Ramos (cell line): ENCODE measurements at regions not wholly inside any gene's neighbourhood (a gene's known extent, or its start where the extent isn't known, plus 50 kb on each side); places are given as distances from the start of the nearest gene placed in this dataset.
"Not testable (repeated sequence)": the region's sequence is repeated elsewhere in the genome, so short reads cannot be mapped to it uniquely, and the experiment has no call there.

Source experiments
- in situ Hi-C: fragments of 300-500 bp; cut with MboI; formaldehyde crosslinking; loops from one replicate; pipeline ENCODE4 v1.14.3; 2022; ENCODE audit warnings: low sequenced_read_pairs; ENCODE audit not compliant: unreplicated experiment

GRCh38 chr3:101994386-101994785, 145.1 kb downstream of the NFKBIZ start:
- in situ Hi-C loops, result no loop called here

GRCh38 chr3:101995371-101996046, 146.2 kb downstream of the NFKBIZ start:
- in situ Hi-C loops, result no loop called here

GRCh38 chr3:101996832-101997231, 147.5 kb downstream of the NFKBIZ start:
- in situ Hi-C loops, result no loop called here

- in situ Hi-C loops, result no loop called here
Measured at GRCh38 chr3:101998256-101998926, 149.1 kb downstream of the NFKBIZ start.

GRCh38 chr3:101999177-101999779, 150.0 kb downstream of the NFKBIZ start:
- in situ Hi-C loops, result no loop called here

GRCh38 chr3:102000620-102001209, 151.4 kb downstream of the NFKBIZ start:
- in situ Hi-C loops, result no loop called here

GRCh38 chr3:102002056-102002455, 152.7 kb downstream of the NFKBIZ start:
- in situ Hi-C loops, result no loop called here

- in situ Hi-C loops, result no loop called here
Measured at GRCh38 chr3:102004561-102004960, 155.2 kb downstream of the NFKBIZ start.

- in situ Hi-C loops, result no loop called here
Measured at GRCh38 chr3:102005551-102005950, 156.2 kb downstream of the NFKBIZ start.

- in situ Hi-C loops, result no loop called here
Measured at GRCh38 chr3:102006812-102007485, 157.6 kb downstream of the NFKBIZ start.

GRCh38 chr3:102008436-102008835, 159.1 kb downstream of the NFKBIZ start:
- in situ Hi-C loops, result not testable (repeated sequence)

GRCh38 chr3:102016417-102016816, 167.1 kb downstream of the NFKBIZ start:
- in situ Hi-C loops, result no loop called here

GRCh38 chr3:102017784-102018183, 168.5 kb downstream of the NFKBIZ start:
- in situ Hi-C loops, result no loop called here

- in situ Hi-C loops, result no loop called here
Measured at GRCh38 chr3:102018551-102018950, 169.2 kb downstream of the NFKBIZ start.

GRCh38 chr3:102020735-102021134, 171.4 kb downstream of the NFKBIZ start:
- in situ Hi-C loops, result no loop called here

GRCh38 chr3:102024270-102024904, 175.1 kb downstream of the NFKBIZ start:
- in situ Hi-C loops, result no loop called here

GRCh38 chr3:102025606-102026270, 176.4 kb downstream of the NFKBIZ start:
- in situ Hi-C loops, result no loop called here

GRCh38 chr3:102026656-102027055, 177.3 kb downstream of the NFKBIZ start:
- in situ Hi-C loops, result no loop called here

GRCh38 chr3:102030661-102031060, 181.3 kb downstream of the NFKBIZ start:
- in situ Hi-C loops, result no loop called here

GRCh38 chr3:102031834-102032233, 182.5 kb downstream of the NFKBIZ start:
- in situ Hi-C loops, result no loop called here
